NOMO-1 treated with dmso at 0.1 percent for 144 hours (cell line): ENCODE measurements at regions not wholly inside any gene's neighbourhood (a gene's known extent, or its start where the extent isn't known, plus 50 kb on each side); places are given as distances from the start of the nearest gene placed in this dataset.

ENCODE experiments used
- DNase-seq: peaks from one replicate; lab custom pipeline; 2025; ENCODE audit not compliant: unreplicated experiment; lab: John Stamatoyannopoulos, UW

- no peak for DNase-seq
Measured at GRCh38 chr14:46306267-46306666, 345.3 kb downstream of the RPL10L start.

GRCh38 chr14:46300765-46301164 is 350.8 kb downstream of the RPL10L start:
- no peak for DNase-seq

- no peak for DNase-seq
Measured at GRCh38 chr14:46290706-46291105, 360.9 kb downstream of the RPL10L start.

- no peak for DNase-seq
Measured at GRCh38 chr14:46279776-46280175, 371.8 kb downstream of the RPL10L start.

GRCh38 chr14:46279327-46279726 is 372.3 kb downstream of the RPL10L start:
- no peak for DNase-seq

- DNase-seq = no peak
Measured at GRCh38 chr14:46259536-46259935, 392.0 kb downstream of the RPL10L start.

GRCh38 chr14:46256381-46256780 is 395.2 kb downstream of the RPL10L start:
- no peak for DNase-seq

GRCh38 chr14:46250113-46250703 is 401.4 kb downstream of the RPL10L start:
- DNase-seq = no peak

- no peak for DNase-seq
Measured at GRCh38 chr14:46248001-46248630, 403.5 kb downstream of the RPL10L start.

- no peak for DNase-seq
Measured at GRCh38 chr14:46245276-46245675, 406.3 kb downstream of the RPL10L start.

- no peak for DNase-seq
Measured at GRCh38 chr14:46233786-46234185, 417.8 kb downstream of the RPL10L start.

GRCh38 chr14:46230540-46230939 is 421.0 kb downstream of the RPL10L start:
- no peak for DNase-seq

GRCh38 chr14:46215801-46216200 is 435.8 kb downstream of the RPL10L start:
- no peak for DNase-seq

- no peak for DNase-seq
Measured at GRCh38 chr14:46198676-46199075, 452.9 kb downstream of the RPL10L start.

GRCh38 chr14:46197856-46198255 is 453.7 kb downstream of the RPL10L start:
- DNase-seq = no peak
